Inflammatory macrophage treated with lipopolysaccharide for 1 hour (primary cell): ENCODE measurements at regions not wholly inside any gene's neighbourhood (a gene's known extent, or its start where the extent isn't known, plus 50 kb on each side); places are given as distances from the start of the nearest gene placed in this dataset.
"Not testable (repeated sequence)": the region's sequence is repeated elsewhere in the genome, so short reads cannot be mapped to it uniquely, and the experiment has no call there.

Experiments
- DNase-seq, 2 donors: peaks; one replicate each; pipeline ENCODE4 v3.0.0-alpha.2; 2020 to 2022

DNA sequence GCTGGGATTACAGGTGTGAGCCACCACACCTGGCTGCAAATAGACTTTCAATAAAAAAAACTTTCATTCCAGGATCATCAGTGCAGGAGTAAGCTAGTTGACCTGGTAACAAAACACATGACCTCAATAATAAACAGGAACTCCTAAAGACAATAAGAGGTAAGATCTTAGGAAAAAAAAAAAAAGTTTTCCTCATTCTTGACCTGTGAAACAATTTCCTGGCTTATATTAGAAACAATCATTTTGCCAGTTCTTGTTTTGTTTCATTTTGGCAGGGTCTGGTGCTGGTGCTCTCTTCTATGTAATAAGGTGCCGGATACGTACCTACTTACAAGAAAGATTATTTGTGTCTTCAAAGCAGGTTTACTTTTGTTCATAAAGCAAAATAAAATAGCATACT is 90.6 kb upstream of the AMN1 start:
- DNase-seq: no peak

DNA sequence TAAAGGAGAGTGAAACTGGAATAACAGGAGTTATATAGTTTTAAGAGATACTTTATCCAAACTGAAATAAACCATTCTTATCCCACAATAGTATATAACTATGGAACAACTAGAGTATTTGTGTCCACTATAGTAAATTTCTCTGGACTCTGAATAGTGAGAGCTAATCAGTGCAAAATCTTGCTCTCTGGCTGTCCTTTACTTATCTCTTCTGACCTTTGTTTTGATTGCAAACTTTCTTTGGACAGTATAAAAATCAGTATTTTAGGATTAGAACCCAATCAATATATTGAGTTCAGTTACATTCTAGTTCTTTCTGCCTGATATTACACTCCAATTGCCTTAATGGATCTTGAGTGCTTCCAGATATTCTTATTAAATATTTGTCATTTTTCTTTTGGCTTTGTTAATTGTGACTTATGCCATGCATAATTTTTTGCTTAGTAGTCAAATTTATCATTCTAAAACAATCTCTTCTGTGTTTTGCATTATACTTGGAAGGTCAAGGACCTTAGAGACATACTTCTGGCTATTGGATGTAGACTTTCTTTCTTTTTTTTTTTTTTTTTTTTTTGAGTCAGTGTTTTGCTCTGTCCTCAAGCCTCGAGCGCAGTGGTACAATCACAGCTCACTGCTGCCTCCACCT is 89.9 kb upstream of the AMN1 start:
- no peak for DNase-seq

DNA sequence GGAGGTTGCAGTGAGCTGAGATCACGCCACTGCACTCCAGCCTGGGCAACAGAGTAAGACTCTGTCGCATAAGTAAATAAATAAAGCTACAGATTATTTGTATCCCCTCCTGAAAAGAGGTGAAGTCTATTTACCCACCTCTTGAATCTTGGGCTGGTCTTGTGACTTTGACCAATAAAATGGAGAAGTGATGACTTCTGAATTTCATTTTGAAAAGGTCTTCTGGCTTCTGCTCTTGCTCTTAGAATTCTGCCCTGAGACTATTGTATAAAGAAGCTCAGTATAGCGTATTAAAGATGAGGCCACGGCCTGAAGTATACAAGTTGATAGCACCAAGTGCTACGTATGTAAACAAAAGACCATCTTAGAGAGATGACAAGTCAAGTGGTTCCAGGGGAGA is 88.3 kb upstream of the AMN1 start:
- DNase-seq: no peak

DNA sequence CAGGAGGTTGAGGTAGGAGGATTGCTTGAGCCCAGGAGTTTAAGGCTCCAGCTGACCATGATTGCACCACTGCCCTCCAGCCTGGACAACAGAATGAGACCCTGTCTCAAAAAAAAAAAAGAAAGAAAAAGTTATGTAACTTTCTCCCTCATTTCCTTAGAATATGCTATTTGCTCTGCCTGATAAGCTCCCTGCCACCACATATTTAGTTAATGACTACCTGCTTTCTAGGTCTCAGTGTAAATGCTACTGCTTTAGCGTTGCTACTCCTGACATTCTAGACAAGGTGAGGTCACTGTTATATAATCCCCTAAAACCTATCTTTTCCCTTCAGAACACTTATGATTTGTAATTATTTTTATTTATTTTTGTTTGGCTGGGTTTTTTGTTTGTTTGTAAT is 86.3 kb upstream of the AMN1 start:
- no peak for DNase-seq

DNA sequence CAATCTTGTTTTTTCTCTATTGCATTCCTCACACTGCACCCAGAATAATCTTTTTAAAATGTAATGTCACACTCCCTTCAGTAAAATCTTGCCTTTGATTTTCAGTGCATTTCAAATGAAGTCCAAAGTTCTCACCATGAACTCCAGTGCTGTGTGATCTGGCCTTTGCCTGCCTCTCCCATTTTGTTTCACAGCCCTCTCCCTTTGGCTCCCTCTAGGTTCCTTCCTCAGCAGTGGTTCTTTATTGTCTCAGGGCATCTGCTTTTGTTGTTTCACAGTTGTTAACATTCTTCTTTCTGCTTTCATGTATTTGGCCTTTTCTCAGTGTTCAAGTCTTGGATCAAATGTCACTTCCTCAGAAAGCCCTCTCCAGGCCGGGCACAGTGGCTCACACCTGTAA is 84.5 kb upstream of the AMN1 start:
- no peak for DNase-seq

DNA sequence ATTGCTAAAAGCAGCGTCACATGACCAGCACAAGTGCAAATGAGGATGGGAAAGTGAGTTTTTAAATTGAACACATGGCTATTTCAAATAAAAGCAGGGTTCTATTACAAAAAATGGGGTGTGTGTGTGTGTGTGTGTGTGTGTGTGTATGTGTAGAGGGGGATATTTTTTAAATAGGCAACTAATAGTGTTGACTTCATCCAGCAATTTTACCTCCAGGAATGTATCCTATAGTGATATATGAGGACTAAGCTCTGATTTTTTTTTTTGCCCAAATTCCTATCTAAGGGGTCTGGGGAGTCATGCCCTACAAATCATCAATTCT is 78.9 kb upstream of the AMN1 start:
- DNase-seq: no peak

DNA sequence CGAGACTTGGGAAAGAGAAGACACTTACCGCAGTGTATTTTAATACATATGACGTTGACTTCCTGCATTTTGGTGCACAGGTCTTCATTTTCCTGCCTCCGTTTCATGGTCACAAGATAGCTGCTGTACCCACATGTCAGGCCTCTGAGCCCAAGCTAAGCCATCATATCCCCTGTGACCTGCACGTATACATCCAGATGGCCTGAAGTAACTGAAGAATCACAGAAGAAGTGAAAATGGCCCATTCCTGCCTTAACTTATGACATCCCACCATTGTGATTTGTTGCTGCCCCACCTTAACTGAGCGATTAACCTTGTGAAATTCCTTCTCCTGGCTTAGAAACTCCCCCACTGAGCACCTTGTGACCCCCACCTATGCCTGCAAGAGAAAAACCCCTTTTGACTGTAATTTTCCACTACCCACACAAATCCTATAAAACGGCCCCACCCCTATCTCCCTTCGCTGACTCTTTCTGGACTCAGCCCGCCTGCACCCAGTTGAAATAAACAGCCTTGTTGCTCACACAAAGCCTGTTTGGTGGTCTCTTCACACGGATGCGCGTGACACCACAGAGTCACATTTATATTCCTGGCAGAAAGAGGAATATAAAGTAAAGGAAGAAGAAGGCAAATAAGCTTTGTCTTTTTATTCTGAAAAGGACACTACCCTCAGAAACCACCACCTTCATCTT is 78.4 kb upstream of the AMN1 start:
- DNase-seq: not testable (repeated sequence)

DNA sequence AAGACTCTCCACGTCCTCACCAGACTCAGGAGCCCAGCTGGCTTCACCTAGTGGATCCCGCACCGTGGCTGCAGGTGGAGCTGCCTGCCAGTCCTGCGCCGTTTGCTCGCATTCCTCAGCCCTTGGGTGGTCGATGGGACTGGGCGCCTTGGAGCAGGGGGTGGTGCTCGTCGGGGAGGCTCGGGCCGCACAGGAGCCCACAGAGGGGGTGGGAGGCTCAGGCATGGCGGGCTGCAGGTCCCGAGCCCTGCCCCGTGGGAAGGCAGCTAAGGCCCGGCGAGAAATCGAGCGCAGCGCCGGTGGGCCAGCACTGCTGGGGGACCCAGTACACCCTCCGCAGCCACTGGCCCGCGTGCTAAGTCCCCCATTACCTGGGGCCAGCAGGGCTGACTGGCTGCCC is 76.9 kb upstream of the AMN1 start:
- not testable (repeated sequence) for DNase-seq

DNA sequence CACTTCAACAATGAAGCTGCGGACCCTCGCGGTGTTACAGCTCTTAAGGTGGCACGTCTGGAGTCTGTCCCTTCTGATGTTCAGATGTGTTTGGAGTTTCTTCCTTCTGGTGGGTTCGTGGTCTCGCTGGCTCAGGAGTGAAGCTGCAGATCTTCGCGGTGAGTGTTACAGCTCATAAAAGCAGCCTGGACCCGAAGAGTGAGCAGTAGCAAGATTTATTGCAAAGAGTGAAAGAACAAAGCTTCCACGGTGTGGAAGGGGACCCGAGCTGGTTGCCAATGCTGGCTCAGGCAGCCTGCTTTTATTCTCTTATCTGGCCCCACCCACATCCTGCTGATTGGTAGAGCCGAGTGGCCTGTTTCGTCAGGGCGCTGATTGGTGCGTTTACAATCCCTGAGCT is 75.9 kb upstream of the AMN1 start:
- DNase-seq: not testable (repeated sequence)

DNA sequence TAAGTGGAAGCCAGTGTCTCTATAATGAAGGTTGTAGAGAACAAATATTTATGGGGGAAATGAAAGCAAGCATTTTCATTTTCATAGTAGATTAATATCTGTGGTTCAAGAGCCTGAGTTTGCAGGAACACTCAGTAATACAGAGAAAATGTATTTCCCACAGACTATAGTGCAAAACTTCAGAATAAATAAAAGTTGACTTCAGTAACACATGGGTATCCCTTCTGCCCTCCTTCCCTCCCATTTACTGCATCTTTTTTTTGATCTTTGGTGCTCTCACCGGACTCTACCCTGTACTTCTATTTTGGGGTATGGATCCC is 75.3 kb upstream of the AMN1 start:
- no peak for DNase-seq

DNA sequence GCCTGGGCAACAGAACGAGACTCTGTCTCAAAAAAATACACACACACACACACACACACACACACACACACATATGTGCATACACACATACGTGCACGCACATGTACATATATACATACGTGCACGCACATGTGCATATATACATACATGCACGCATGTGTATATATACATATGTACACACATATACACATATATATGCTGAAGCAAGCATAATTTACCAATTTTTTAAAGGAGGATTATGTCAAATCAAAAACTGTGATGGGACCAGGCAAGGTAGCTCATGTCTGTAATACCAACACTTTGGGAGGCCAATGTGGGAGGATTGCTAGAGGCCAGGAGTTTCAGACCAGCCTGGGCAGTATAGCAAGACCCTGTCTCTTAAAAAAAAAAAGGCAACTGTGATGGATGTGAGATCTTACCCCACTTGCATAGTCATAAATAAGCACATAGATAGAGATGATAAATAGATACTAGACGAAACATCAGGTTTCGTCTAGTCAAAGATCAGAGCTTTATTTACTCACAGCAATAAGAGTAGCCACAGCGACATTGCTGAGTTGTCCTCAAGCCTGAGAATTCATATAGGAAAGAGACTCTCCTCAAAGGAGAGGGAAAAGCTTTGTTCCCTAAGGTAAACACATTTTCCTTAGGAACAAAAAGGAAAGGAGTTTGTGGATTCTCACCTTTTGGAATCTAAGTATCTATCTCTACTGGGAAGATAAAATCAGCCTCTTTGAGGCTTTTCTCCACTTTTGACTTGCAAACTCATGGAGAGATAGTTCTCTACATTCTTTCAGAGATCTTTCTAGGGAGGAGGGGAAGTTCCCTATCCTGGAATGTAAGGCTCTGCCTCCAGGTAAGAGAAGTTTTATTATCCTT is 74.7 kb upstream of the AMN1 start:
- no peak for DNase-seq

DNA sequence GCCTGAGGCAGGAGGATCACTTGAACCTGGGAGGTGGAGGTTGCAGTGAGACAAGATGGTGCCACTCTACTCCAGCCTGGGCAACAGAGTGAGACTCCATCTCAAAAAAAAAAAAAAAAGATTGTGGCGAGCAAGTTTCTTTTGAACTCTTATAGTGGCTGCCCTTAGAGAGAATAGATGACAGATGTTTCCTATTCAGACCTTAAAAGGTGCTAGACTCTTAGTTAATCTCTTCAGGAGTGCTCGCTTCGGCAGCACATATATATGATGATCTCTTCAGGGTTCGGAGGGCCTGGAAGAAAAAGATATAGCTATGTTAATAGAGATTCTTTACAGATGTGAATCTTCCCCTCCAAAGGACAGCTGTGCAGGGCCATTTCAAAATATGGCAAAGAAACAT is 73.1 kb upstream of the AMN1 start:
- DNase-seq: no peak

DNA sequence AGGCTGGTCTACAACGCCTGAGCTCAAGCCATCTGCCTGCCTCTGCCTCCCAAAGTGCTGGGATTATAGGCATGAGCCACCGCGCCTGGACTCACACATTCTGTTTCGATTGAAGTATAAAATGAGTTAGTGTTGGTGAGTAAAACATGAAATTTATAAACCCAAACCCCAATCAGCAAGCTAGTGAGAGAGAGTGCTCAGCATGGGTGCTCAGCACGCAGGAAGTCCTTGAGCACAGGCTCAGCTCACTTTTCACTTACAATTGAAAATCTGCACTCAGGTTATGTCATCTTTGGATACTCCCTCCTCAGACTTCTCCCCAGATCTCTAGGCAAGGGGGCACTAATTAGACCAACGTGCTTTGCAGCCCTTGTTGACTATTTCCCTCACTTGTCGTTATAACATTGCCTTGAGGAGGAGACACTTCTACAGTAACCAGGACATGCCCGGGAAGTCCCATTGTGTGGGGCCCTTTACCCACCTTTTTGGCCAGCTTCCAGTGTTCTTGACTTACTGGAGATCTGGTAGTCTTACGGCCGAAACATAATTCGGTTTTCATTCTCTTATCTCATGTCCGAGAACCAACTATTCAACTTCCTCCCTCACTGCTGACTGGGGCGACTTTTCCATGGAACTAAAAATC is 68.5 kb upstream of the AMN1 start:
- no peak for DNase-seq

DNA sequence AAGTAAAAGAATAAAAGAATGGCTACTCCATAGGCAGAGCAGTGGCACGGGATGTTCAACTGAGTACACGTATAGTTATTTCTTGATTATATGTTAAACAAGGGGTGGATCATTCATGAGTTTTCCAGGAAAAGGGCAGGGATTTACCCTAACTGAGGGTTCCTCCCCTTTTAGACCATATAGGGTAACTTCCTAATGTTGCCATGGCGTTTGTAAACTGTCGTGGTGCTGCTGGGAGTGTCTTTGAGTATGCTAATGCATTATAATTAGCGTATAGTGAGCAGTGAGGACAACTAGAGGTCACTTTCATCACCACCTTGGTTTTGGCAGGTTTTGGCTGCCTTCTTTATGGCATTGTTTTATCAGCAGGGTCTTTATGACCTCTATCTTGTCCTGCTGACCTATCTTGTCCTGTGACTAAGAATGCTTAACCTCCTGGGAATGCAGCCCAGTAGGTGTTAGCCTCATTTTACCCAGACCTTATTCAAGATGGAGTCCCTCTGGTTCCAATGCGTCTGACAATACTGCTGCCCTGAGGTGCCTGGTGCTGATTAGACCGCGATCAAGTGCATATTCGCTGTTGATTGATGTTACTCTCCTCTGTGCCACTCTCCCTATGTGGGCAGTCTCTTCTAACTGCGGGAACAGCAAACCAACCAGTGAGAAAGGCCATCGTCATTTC is 67.6 kb upstream of the AMN1 start:
- DNase-seq: no peak

DNA sequence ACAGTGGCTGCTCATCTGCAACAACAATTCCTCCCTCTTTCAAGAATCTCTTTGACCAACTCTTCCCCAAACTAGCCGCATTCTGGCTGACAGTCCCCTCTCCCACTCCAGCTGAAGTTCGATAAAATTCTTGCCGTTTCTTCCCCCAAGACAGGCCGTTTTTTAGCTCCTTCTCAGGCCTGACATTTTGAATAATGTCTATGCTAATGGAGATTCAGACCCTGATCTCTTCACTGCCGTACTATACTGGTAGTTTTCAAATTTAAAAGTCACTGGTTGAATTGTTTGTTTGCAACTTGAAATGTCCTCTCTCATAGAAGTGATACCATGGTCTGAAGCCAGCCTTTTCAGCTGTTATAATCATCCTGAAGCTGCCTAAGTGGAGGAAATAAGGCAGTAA is 65.9 kb upstream of the AMN1 start:
- no peak for DNase-seq

DNA sequence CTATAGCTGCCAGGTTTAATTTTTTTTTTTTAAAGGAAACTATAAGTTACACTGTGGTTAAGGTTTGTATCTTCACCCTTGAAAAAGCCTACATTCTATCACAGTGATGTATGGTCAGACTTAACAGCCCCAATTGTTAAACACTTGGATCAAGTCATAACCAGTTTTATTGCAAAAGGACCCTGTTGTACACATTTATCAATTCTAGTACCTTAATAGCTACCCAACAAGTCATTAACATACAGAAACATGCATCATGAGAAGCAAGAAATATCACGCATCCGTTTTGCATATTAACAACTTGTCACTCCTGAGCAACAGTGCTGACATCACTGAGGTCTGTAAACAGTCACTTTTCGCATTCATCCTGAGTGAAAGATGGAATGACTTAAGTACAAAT is 62.4 kb upstream of the AMN1 start:
- not testable (repeated sequence) for DNase-seq

DNA sequence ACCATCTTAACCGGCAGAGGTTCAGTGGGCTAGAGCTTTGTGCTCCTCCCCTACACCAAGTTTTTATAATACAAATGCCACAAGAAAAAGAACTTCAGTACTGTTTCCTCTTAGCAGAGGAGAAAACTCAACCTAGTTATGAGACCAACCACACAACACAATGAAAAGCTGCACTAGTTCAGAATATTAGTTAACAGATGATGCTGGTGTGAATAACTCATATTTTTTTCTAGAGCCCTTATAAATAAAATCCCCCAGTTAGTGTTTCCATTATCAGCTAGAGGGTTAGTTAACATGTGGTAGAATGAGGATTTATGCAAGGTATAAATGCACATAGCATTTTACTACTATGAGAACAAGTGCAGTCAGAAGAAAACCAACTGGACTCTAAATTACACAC is 61.9 kb upstream of the AMN1 start:
- no peak for DNase-seq

DNA sequence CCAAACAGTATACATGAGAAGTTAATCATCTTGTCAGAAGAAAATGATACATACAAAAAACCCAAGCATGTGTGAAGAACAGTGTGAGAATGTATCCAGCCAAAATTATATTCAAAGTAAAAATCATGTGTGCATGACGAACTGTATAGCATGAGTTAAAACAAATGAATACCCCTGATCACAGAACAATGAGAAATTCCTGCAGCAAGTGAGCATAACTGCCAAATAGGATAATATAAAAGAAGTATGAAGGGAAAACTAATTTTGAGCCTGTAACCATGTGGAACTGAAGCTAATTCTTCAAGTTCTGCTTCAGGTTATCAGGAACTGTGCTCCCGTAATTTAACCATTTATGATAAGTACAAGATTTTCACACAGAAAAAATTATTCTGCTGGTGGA is 56.5 kb upstream of the AMN1 start:
- DNase-seq: no peak

DNA sequence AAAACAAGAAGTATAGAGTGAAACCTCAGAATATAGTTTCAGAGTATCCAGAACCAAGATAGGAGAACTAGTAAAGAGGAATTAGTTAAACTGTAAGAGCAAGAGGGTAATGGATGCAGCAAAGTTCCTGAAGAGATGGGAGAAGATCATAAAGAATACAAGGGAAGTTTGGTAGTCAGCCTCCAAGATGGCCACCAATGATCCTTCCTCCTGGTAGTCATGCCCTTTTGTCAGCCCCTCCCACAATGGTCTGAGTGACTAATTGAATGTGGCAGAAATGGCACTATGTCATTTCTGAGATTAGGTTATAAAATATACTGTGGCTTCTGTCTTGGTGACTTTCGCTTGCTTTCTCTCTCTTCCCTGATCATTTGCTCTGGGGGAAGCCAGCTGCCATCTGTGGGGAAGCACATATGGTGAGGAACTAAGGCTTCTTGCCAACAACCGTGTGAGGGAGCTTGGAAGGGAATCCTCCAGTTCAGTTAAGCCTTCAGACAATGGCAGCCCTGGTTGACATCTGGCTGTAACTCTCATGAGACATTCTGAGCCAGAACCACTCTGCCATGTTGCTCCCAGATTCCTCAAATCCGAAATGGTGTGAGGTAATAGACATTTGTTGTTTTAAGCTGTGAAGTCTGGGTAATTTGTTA is 55.3 kb upstream of the AMN1 start:
- DNase-seq: peak; percentile 15 to 38

DNA sequence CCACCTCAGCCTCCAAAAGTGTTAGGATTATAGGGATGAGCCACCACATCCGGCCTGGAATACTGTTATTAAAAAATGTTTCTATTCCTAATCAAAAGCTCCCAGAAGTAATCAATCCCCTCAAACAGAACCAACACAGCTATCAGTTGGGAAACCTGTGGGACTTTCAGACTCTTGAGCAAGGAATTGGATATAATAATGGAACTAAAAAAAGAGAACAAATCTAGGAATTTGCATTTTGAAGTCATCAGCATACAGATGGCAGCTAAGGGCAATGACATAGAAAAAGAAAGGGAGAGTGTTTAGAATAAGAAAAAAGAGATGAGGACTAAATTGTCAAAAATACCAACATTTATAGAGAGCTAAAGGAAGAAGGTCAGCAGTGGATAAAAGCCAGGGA is 54.7 kb upstream of the AMN1 start:
- DNase-seq: peak; percentile 34 to 37

DNA sequence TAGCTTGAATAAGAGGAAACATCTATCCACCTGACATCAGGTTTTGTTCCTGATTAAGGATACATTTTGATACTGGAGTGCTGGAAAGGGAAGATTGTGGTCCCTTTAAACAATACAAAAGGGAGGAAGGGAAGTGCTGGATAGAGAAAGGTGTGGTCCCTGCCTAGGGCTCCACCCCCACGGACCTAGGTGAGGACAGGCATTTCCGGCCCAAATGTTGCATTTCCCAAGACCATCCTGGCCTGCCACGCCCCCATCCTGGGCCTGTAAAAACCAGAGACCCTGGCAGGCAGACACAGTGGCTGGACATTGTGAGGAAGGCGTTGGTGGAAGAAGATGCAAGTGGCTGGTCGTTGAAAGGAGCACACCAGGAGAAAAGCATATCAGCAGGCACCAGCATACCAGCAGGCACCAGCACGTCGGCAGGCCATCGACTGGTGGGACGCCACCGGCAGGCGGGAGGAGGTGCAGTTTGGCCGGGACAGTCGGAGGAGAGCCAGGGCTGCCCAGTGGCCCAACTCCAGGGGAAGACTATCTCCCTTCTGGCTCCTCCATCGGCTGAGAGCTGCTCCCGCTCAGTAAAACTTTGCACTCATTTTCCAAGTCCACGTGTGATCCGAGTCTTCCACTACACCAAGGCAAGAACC is 53.2 kb upstream of the AMN1 start:
- no peak for DNase-seq

DNA sequence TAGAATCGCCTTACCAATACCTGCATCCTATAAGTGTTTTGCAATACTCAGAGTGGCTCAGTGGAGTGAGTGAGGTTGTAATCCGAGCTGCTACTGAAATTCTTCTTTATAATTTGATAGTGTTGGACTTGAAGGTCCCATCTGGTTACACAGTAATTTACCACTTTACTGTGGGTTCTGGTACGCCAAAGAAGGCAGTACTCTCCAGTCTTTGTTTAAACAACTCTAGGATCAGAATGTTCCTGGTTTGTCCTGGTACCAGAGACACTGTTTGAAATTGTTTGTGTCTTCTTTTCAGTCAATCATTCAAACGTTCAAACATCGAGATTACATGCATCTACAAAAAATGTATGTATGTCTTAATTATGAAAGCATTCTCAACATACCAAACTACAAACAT is 51.3 kb upstream of the AMN1 start:
- no peak for DNase-seq
